ENCODE measurements at regions not wholly inside any gene's neighbourhood (a gene's known extent, or its start where the extent isn't known, plus 50 kb on each side); places are given as distances from the start of the nearest gene placed in this dataset.
"Not testable (repeated sequence)": the region's sequence is repeated elsewhere in the genome, so short reads cannot be mapped to it uniquely, and the experiment has no call there.

GRCh38 chr5:104932431-104932830 lies 1369.8 kb upstream of the NUDT12 start:
- no peak for DNase-seq (ENCODE audit: low read depth in 4 of 4, low spot score in 3 of 4)

DNA sequence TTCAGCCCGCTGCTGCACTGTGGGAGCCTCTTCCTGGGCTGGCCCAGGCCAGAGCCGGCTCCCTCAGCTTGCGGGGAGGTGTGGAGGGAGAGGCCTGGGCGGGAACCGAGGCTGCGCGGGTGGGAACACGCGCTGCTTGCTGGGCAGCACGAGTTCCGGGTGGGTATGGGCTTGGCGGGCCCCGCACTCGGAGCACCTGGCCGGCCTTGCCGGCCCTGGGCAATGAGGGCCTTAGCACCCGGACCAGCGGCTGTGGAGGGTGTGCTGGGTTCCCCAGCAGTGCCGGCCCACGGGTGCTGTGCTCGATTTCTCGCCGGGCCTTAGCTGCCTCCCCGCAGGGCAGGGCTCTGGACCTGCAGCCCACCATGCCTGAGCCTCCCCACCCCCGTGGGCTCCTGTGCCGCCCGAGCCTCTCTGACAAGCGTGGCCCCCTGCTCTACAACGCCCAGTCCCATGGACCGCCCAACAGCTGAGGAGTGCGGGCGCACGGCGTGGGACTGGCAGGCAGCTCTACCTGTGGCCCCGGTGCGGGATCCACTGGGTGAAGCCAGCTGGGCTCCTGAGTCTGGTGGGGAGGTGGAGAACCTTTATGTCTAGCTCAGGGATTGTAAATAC lies 1366.4 kb upstream of the NUDT12 start:
- DNase-seq (ENCODE audit: low read depth in 4 of 4, low spot score in 3 of 4) = no peak

- no peak for DNase-seq (ENCODE audit: low read depth in 4 of 4, low spot score in 3 of 4)
These were observed 1352.6 kb upstream of the NUDT12 start for GRCh38 chr5:104915226-104915625.

- DNase-seq (ENCODE audit: low read depth in 4 of 4, low spot score in 3 of 4) = no peak
These were observed 1352.0 kb upstream of the NUDT12 start for GRCh38 chr5:104914536-104915070.

DNA sequence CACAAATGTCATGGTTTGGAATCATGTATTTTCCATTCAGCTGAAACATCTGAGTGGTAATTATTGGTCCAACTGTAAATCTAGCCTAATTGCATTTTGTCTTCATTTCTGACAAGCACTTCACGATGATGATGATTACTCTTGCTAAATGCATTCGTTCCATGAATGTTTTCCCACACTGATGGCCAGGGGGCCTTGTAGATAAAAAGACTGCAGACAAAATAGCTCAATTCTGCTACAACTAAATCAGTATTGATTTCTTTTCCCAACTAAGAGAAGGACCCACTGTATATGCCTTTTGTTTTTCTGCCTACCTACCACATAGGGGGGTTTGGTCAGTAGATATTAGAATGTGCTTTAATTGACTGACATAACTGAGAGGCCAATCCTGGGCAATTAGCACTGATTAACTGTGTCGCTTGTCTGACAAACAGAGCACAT lies 1351.3 kb upstream of the NUDT12 start:
- no peak for DNase-seq (ENCODE audit: low read depth in 4 of 4, low spot score in 3 of 4)

- no peak for DNase-seq (ENCODE audit: low read depth in 4 of 4, low spot score in 3 of 4)
These were observed 1347.2 kb upstream of the NUDT12 start for GRCh38 chr5:104909803-104910202.

DNA sequence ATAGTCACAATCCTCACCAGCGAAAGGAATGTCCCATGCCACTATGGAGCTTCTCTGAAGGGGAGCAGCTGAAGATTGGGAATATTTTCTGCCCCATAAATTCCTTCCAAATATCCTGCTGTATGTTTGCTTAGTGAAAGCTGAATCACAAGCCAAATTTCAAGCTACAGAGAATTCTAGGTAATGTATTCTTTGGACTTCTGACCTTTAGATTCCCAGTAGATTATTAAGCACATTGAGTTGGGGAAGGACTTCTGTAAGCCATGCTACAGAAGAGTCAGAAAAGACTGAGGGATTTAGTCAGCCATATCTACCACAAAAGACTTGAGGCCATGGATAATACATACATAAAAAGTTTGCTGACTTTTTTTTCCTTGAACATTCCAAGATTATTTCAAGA lies 1342.0 kb upstream of the NUDT12 start:
- no peak for DNase-seq (ENCODE audit: low read depth in 4 of 4, low spot score in 3 of 4)

DNA sequence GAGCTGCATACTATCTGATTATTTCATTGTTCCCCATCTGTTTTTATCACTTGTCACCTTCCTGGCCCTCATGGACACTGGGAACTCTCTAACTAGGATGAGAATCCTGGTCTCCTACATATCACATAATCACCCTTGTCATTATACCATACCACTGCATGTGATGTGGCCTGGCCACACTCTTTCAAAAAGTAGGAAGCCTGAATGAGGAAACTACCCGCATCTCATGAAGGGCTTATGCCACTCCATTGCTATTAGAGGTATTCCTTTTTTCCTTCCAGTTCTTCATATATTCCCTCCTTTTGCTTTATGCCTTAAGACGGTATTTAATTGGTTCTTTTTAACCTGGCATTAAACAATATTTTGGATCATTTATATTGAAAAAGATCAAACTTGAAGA lies 1341.4 kb upstream of the NUDT12 start:
- no peak for DNase-seq (ENCODE audit: low read depth in 4 of 4, low spot score in 3 of 4)

DNA sequence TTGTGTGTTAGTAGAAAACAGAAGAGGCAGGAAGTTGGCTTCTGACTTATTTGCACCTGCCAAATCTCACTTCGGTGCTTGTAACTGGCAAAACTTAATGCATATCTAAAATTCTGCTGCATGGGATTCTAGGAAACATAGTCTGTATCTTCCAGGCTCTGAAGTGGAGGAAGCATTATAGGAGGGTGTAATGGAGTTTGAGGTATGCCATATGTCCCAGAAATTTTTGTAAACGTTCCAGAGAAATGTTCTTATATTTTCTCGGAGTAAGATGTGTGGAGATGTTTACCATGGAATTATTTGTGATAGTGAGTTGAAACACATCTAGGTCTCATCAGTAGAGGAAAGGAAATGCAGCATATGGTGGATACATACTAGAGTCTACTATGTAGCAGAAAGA lies 1329.0 kb upstream of the NUDT12 start:
- DNase-seq (ENCODE audit: low read depth in 4 of 4, low spot score in 3 of 4) = no peak

- DNase-seq (ENCODE audit: low read depth in 4 of 4, low spot score in 3 of 4) = no peak
These were observed 1328.2 kb upstream of the NUDT12 start for GRCh38 chr5:104890767-104891166.

- no peak for DNase-seq (ENCODE audit: low read depth in 4 of 4, low spot score in 3 of 4)
These were observed 1296.8 kb upstream of the NUDT12 start for GRCh38 chr5:104859437-104859836.

- DNase-seq (ENCODE audit: low read depth in 4 of 4, low spot score in 3 of 4) = not testable (repeated sequence)
These were observed 1289.5 kb upstream of the NUDT12 start for GRCh38 chr5:104852099-104852498.

DNA sequence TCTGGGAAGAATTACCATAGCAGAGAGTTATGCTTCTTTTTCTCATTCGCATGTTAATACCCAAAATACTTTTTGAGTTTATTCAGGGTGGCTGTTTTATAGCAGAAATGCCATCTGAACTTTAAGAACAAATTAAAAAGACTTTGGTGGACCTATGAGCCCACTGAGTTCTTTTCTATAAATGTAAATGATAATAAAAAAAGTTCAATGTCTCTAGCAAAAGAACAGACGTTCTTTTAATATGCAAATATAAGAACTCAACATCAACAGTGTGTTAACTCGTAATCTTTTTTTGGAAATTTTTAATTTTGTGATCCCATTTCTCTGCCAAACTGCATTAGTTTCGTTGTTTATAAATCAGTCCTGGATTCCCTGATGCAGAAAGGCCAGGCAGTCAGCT lies 1283.0 kb upstream of the NUDT12 start:
- DNase-seq (ENCODE audit: low read depth in 4 of 4, low spot score in 3 of 4) = no peak

DNA sequence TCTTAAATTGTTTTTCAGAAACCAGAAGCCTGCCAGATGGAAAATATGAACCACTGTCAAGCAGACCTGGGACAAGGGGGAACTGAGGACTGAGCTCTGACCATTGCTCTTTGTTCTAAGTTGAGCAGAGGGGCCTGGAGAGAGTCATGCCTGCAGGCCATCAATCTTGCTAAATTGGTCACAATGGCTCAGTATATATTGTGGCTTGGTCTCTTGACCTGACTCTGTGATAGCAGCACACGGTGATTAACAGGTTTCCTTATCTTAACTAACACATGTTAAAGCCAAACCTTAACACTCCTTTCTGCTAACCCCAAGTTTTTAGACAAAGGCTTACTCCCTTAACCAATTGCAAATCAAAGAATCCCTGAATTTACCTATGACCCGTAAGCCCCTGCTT lies 1281.2 kb upstream of the NUDT12 start:
- DNase-seq (ENCODE audit: low read depth in 4 of 4, low spot score in 3 of 4) = no peak

DNA sequence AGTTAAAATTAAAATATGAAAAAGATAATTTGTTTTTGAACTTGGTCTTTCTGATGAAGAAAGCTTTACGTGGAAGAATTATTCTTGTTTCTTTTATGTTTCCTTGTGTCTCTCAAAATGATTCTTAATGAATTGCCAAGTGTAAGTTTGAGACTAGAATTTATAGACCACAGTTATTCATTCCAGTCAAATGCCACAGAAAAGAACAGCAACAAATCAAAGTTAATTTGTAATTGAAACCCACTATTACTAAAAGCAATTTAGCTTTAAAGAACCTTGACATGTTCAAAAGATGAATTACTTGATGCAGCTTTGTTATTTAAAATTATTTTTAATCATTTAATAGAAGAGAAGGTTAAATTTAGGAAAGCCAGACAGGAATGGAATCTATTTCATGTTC lies 1277.7 kb upstream of the NUDT12 start:
- DNase-seq (ENCODE audit: low read depth in 4 of 4, low spot score in 3 of 4) = no peak

DNA sequence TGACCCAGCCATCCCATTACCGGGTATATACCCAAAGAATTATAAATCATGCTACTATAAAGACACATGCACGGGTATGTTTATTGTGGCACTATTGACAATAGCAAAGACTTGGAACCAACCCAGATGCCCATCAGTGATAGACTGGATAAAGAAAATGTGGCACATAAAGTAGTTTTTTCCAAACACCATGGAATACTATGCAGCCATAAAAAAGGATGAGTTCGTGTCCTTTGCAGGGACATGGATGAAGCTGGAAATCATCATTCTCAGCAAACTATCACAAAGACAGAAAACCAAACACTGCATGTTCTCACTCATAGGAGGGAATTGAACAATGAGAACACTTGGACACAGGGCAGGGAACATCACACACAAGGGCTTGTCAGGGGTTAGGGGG lies 1268.9 kb upstream of the NUDT12 start:
- DNase-seq (ENCODE audit: low read depth in 4 of 4, low spot score in 3 of 4) = not testable (repeated sequence)

DNA sequence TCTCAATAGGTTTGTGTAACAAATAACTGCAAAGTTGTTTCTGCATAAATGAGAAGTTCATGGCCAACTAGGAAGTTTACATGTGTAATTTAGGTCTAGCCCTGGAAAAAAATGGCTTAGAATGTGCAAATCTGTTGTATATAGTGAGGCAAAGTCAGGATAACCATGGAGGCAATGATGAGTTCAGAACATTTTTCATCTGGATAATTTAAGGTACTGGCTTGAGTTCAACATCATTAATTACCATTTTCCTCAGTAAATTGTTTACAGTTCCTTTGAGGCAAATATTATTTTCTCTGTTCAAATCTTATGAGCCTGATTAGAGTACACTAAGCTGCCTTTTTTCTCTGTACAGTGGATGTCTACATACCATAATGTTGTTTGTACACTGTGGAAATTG lies 1259.0 kb upstream of the NUDT12 start:
- DNase-seq (ENCODE audit: low read depth in 4 of 4, low spot score in 3 of 4) = no peak

DNA sequence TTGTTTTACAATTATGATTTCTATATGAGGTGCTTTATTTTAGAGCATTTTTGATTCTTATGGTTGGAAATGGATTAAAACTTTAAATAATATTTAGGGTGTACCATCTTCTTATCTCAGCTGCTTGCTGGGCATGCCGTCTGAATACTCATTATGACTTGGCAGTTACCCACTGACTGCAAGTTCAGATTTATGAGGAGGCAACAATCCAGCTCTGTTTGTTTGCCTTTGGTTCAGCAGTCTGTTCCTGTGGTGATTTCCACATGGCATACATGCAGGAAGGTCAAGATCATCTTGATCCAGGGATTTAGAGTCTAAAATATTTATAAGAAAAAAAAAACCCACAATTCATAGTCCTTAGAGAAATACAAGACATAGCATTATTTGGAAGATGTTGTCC lies 1254.5 kb upstream of the NUDT12 start:
- no peak for DNase-seq (ENCODE audit: low read depth in 4 of 4, low spot score in 3 of 4)

DNA sequence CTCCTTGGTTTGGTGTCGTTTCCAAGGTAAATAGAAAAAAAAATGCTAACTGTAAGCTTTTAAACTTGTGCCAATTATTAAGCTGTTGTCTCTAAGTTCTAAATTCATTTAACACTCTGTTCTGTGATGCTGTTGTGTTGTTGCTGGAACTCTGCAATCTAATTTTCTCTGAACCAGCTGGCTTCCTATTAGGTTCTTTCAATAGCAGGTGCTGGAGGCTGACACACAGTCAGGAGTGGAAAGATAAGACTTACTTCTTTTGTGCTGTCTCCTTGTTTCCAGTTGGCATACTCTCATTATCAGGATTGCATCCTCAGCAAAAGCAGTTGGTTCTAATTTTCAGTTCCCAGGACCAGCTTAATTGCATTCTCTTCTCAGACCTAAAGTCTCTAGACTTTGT lies 1252.6 kb upstream of the NUDT12 start:
- DNase-seq (ENCODE audit: low read depth in 4 of 4, low spot score in 3 of 4) = no peak

GRCh38 chr5:104800440-104801048 lies 1238.0 kb upstream of the NUDT12 start:
- no peak for DNase-seq (ENCODE audit: low read depth in 4 of 4, low spot score in 3 of 4)

GRCh38 chr5:104793755-104794080 lies 1231.1 kb upstream of the NUDT12 start:
- DNase-seq (ENCODE audit: low read depth in 4 of 4, low spot score in 3 of 4) = no peak

- no peak for DNase-seq (ENCODE audit: low read depth in 4 of 4, low spot score in 3 of 4)
These were observed 1230.6 kb upstream of the NUDT12 start for GRCh38 chr5:104793031-104793754.

Data from left renal pelvis (tissue), 4 donors.